Natural killer cell treated with Interleukin-12 subunit alpha and Interleukin-12 subunit beta and Interleukin-15 and Interleukin-18, amount 100 ng/mL, for 72 hours (primary cell): ENCODE measurements at regions not wholly inside any gene's neighbourhood (a gene's known extent, or its start where the extent isn't known, plus 50 kb on each side); places are given as distances from the start of the nearest gene placed in this dataset.

Source experiments
- ATAC-seq, 2 donors: fragments of 150-1000 bp; cut with Tn5 transposase in 1 of 2; sonication (Bioruptor Pico), chemical (Tn5 transposase) in 1 of 2; 2 replicates each; pipeline ENCODE4 v1.10.0; 2021
- DNase-seq: peaks from one replicate; pipeline ENCODE4 v3.0.0; 2022; ENCODE audit warnings: low spot score
- H3K27ac Mint-ChIP-seq, 2 donors: 1 replicate in 1 of 2; 2 replicates in 1 of 2; pipeline ENCODE4 v1.8.0; 2022; ENCODE audit warnings: mixed read lengths in 2 of 2, mild to moderate bottlenecking in 1 of 2, moderate library complexity in 1 of 2
- H3K27me3 Mint-ChIP-seq, 2 donors: 1 replicate in 1 of 2; 2 replicates in 1 of 2; pipeline ENCODE4 v1.8.0; 2022; ENCODE audit warnings: mixed read lengths in 2 of 2
- H3K36me3 Mint-ChIP-seq: one replicate; pipeline ENCODE4 v1.8.0; 2022; ENCODE audit warnings: mixed read lengths
- H3K4me1 Mint-ChIP-seq, 2 donors: 1 replicate in 1 of 2; 2 replicates in 1 of 2; pipeline ENCODE4 v1.8.0; 2022; ENCODE audit warnings: low read depth in 2 of 2, mixed read lengths in 2 of 2, mild to moderate bottlenecking in 1 of 2
- H3K4me3 Mint-ChIP-seq: one replicate; pipeline ENCODE4 v1.8.0; 2022; ENCODE audit warnings: mixed read lengths
- H3K9me3 Mint-ChIP-seq: 2 replicates; pipeline ENCODE4 v1.8.0; 2022; ENCODE audit warnings: mixed read lengths

GRCh38 chr17:71269201-71269600, 851.6 kb upstream of the SOX9 start:
- ATAC-seq: no peak
- Mint-ChIP-seq H3K4me1 (no peaks in the 10 kb centered on the region), H3K36me3 (peaks cover 9% of the 10 kb centered on the region), H3K27ac (no peak overlapping the region), H3K9me3 (peaks cover 27% of the 10 kb centered on the region), H3K4me3 (no peak overlapping the region), H3K27me3 (no peaks in the 10 kb centered on the region)
- no peak for DNase-seq

GRCh38 chr17:71273441-71273840, 847.4 kb upstream of the SOX9 start:
- ATAC-seq (no peak), DNase-seq (no peak)
- Mint-ChIP-seq H3K27me3 (no peaks in the 10 kb centered on the region), H3K4me3 (no peak overlapping the region), H3K36me3 (no peaks in the 10 kb centered on the region), H3K4me1 (no peaks in the 10 kb centered on the region), H3K9me3 (peaks cover 21% of the 10 kb centered on the region), H3K27ac (no peak overlapping the region)

GRCh38 chr17:71276079-71276478, 844.7 kb upstream of the SOX9 start:
- Mint-ChIP-seq H3K4me3 (no peak overlapping the region), H3K27me3 (no peaks in the 10 kb centered on the region), H3K27ac (no peak overlapping the region), H3K36me3 (no peaks in the 10 kb centered on the region), H3K9me3 (peaks cover 19% of the 10 kb centered on the region), H3K4me1 (no peaks in the 10 kb centered on the region)
- ATAC-seq (no peak), DNase-seq (no peak)

GRCh38 chr17:71283486-71283885, 837.3 kb upstream of the SOX9 start:
- Mint-ChIP-seq H3K36me3 (no peaks in the 10 kb centered on the region), H3K4me3 (no peak overlapping the region), H3K27ac (no peak overlapping the region), H3K27me3 (no peaks in the 10 kb centered on the region), H3K9me3 (peaks cover 15% of the 10 kb centered on the region), H3K4me1 (no peaks in the 10 kb centered on the region)
- DNase-seq: no peak
- no peak for ATAC-seq

- H3K27me3 Mint-ChIP-seq: no peaks in the 10 kb centered on the region
- ATAC-seq: no peak
- H3K36me3 Mint-ChIP-seq: no peaks in the 10 kb centered on the region
- H3K27ac Mint-ChIP-seq: no peak overlapping the region
- no peak overlapping the region for H3K4me3 Mint-ChIP-seq
- DNase-seq: no peak
- H3K4me1 Mint-ChIP-seq: no peaks in the 10 kb centered on the region
- peaks cover 15% of the 10 kb centered on the region for H3K9me3 Mint-ChIP-seq
Measured at GRCh38 chr17:71284032-71284755, 836.6 kb upstream of the SOX9 start.

- Mint-ChIP-seq H3K9me3 (peaks cover 20% of the 10 kb centered on the region), H3K4me1 (no peaks in the 10 kb centered on the region), H3K27me3 (no peaks in the 10 kb centered on the region), H3K36me3 (no peaks in the 10 kb centered on the region), H3K27ac (no peak overlapping the region), H3K4me3 (no peak overlapping the region)
- ATAC-seq (no peak), DNase-seq (no peak)
Measured at GRCh38 chr17:71286625-71287024, 834.2 kb upstream of the SOX9 start.

GRCh38 chr17:71287071-71287823, 833.6 kb upstream of the SOX9 start:
- ATAC-seq (no peak), DNase-seq (no peak)
- no peaks in the 10 kb centered on the region for H3K27me3 Mint-ChIP-seq
- H3K4me3 Mint-ChIP-seq: no peak overlapping the region
- no peak overlapping the region for H3K27ac Mint-ChIP-seq
- H3K9me3 Mint-ChIP-seq: peaks cover 18% of the 10 kb centered on the region
- H3K4me1 Mint-ChIP-seq: no peaks in the 10 kb centered on the region
- H3K36me3 Mint-ChIP-seq: no peaks in the 10 kb centered on the region

GRCh38 chr17:71292006-71292405, 828.8 kb upstream of the SOX9 start:
- no peaks in the 10 kb centered on the region for H3K27me3 Mint-ChIP-seq

GRCh38 chr17:71296005-71296404, 824.8 kb upstream of the SOX9 start:
- H3K27me3 Mint-ChIP-seq: no peaks in the 10 kb centered on the region
- H3K36me3 Mint-ChIP-seq: peaks cover 5% of the 10 kb centered on the region
- H3K4me1 Mint-ChIP-seq: no peaks in the 10 kb centered on the region

More at GRCh38 chr17:71292006-71292405, 828.8 kb upstream of the SOX9 start:
- H3K36me3 Mint-ChIP-seq: no peaks in the 10 kb centered on the region
- ATAC-seq (no peak), DNase-seq (no peak)
- no peak overlapping the region for H3K4me3 Mint-ChIP-seq
- no peak overlapping the region for H3K27ac Mint-ChIP-seq
- no peaks in the 10 kb centered on the region for H3K4me1 Mint-ChIP-seq
- H3K9me3 Mint-ChIP-seq: peaks cover 24% of the 10 kb centered on the region

GRCh38 chr17:71301063-71301462, 819.8 kb upstream of the SOX9 start:
- Mint-ChIP-seq H3K36me3 (peaks cover 14% of the 10 kb centered on the region), H3K4me3 (no peak overlapping the region), H3K9me3 (peaks cover 14% of the 10 kb centered on the region), H3K27me3 (no peaks in the 10 kb centered on the region), H3K27ac (no peak overlapping the region), H3K4me1 (no peaks in the 10 kb centered on the region)
- ATAC-seq: no peak
- no peak for DNase-seq

More at GRCh38 chr17:71296005-71296404, 824.8 kb upstream of the SOX9 start:
- ATAC-seq: no peak
- H3K9me3 Mint-ChIP-seq: peaks cover 12% of the 10 kb centered on the region
- H3K27ac Mint-ChIP-seq: no peak overlapping the region
- no peak for DNase-seq
- H3K4me3 Mint-ChIP-seq: no peak overlapping the region

GRCh38 chr17:71302721-71303549, 817.9 kb upstream of the SOX9 start:
- H3K36me3 Mint-ChIP-seq: peaks cover 14% of the 10 kb centered on the region
- no peak overlapping the region for H3K4me3 Mint-ChIP-seq
- no peaks in the 10 kb centered on the region for H3K27me3 Mint-ChIP-seq
- no peak for DNase-seq
- peaks cover 21% of the 10 kb centered on the region for H3K9me3 Mint-ChIP-seq
- ATAC-seq: no peak
- H3K4me1 Mint-ChIP-seq: no peaks in the 10 kb centered on the region
- H3K27ac Mint-ChIP-seq: no peak overlapping the region

GRCh38 chr17:71304498-71305158, 816.2 kb upstream of the SOX9 start:
- DNase-seq (no peak), ATAC-seq (no peak)
- Mint-ChIP-seq H3K27me3 (no peaks in the 10 kb centered on the region), H3K4me3 (no peak overlapping the region), H3K36me3 (peaks cover 12% of the 10 kb centered on the region), H3K4me1 (no peaks in the 10 kb centered on the region), H3K9me3 (peaks cover 27% of the 10 kb centered on the region), H3K27ac (no peak overlapping the region)

- DNase-seq (no peak), ATAC-seq (no peak)
- no peaks in the 10 kb centered on the region for H3K27me3 Mint-ChIP-seq
- no peak overlapping the region for H3K4me3 Mint-ChIP-seq
- no peak overlapping the region for H3K27ac Mint-ChIP-seq
- no peaks in the 10 kb centered on the region for H3K4me1 Mint-ChIP-seq
- H3K9me3 Mint-ChIP-seq: peaks cover 12% of the 10 kb centered on the region
- no peaks in the 10 kb centered on the region for H3K36me3 Mint-ChIP-seq
Measured at GRCh38 chr17:71313866-71314265, 807.0 kb upstream of the SOX9 start.
